ENCODE measurements at regions not wholly inside any gene's neighbourhood (a gene's known extent, or its start where the extent isn't known, plus 50 kb on each side); places are given as distances from the start of the nearest gene placed in this dataset.
"Not testable (repeated sequence)": the region's sequence is repeated elsewhere in the genome, so short reads cannot be mapped to it uniquely, and the experiment has no call there.

GRCh38 chr3:82376883-82377282 lies 615.4 kb upstream of the GBE1 start:
- no peak for DNase-seq

- DNase-seq, result not testable (repeated sequence)
Measured at GRCh38 chr3:82373833-82374232, 612.4 kb upstream of the GBE1 start.

- DNase-seq, result no peak
Measured at GRCh38 chr3:82364827-82365226, 603.4 kb upstream of the GBE1 start.

GRCh38 chr3:82363131-82363530 lies 601.7 kb upstream of the GBE1 start:
- DNase-seq, result no peak

GRCh38 chr3:82355228-82355627 lies 593.8 kb upstream of the GBE1 start:
- no peak for DNase-seq

- no peak for DNase-seq
Measured at GRCh38 chr3:82354228-82354627, 592.8 kb upstream of the GBE1 start.

GRCh38 chr3:82353306-82354171 lies 592.1 kb upstream of the GBE1 start:
- DNase-seq, result no peak

GRCh38 chr3:82347585-82347984 lies 586.1 kb upstream of the GBE1 start:
- DNase-seq, result no peak

- no peak for DNase-seq
Measured at GRCh38 chr3:82342521-82342920, 581.1 kb upstream of the GBE1 start.

- DNase-seq, result no peak
Measured at GRCh38 chr3:82329300-82329699, 567.9 kb upstream of the GBE1 start.

GRCh38 chr3:82311901-82312300 lies 550.5 kb upstream of the GBE1 start:
- no peak for DNase-seq

GRCh38 chr3:82308755-82309154 lies 547.3 kb upstream of the GBE1 start:
- DNase-seq, result no peak

GRCh38 chr3:82306189-82306588 lies 544.7 kb upstream of the GBE1 start:
- no peak for DNase-seq

- no peak for DNase-seq
Measured at GRCh38 chr3:82294609-82295008, 533.2 kb upstream of the GBE1 start.

- no peak for DNase-seq
Measured at GRCh38 chr3:82293867-82294266, 532.4 kb upstream of the GBE1 start.

GRCh38 chr3:82293435-82293834 lies 532.0 kb upstream of the GBE1 start:
- DNase-seq, result no peak

- DNase-seq, result no peak
Measured at GRCh38 chr3:82287562-82287961, 526.1 kb upstream of the GBE1 start.

GRCh38 chr3:82281205-82281604 lies 519.8 kb upstream of the GBE1 start:
- DNase-seq, result no peak

GRCh38 chr3:82276992-82277391 lies 515.5 kb upstream of the GBE1 start:
- no peak for DNase-seq

- no peak for DNase-seq
Measured at GRCh38 chr3:82274897-82275296, 513.5 kb upstream of the GBE1 start.

GRCh38 chr3:82265747-82266146 lies 504.3 kb upstream of the GBE1 start:
- DNase-seq, result no peak

GRCh38 chr3:82262193-82262592 lies 500.7 kb upstream of the GBE1 start:
- no peak for DNase-seq

GRCh38 chr3:82261637-82262036 lies 500.2 kb upstream of the GBE1 start:
- no peak for DNase-seq

GRCh38 chr3:82261013-82261412 lies 499.6 kb upstream of the GBE1 start:
- no peak for DNase-seq

GRCh38 chr3:82259994-82260393 lies 498.5 kb upstream of the GBE1 start:
- no peak for DNase-seq

All from NCI-H2227 treated with DMSO at 0.1 percent for 48 hours (cell line).